GM10266 (cell line): ENCODE measurements at regions not wholly inside any gene's neighbourhood (a gene's known extent, or its start where the extent isn't known, plus 50 kb on each side); places are given as distances from the start of the nearest gene placed in this dataset.

Experiments
- DNase-seq: peaks from one replicate; pipeline ENCODE4 v3.0.0; 2012; ENCODE audit errors: extremely low spot score
- TF ChIP-seq, protein P1 (sequence below): IDR thresholded peaks from 2 replicates; pipeline ENCODE4 v1.5.1; 2012; ENCODE audit warnings: mild to moderate bottlenecking, low read depth; ENCODE audit not compliant: control insufficient read depth, insufficient read depth; ENCODE audit errors: missing control alignments

GRCh38 chr4:100823066-100823992, 305.5 kb upstream of the EMCN start:
- peak; percentile 27 for DNase-seq

GRCh38 chr4:100820249-100820648, 302.4 kb upstream of the EMCN start:
- TF ChIP-seq, protein P1, sequence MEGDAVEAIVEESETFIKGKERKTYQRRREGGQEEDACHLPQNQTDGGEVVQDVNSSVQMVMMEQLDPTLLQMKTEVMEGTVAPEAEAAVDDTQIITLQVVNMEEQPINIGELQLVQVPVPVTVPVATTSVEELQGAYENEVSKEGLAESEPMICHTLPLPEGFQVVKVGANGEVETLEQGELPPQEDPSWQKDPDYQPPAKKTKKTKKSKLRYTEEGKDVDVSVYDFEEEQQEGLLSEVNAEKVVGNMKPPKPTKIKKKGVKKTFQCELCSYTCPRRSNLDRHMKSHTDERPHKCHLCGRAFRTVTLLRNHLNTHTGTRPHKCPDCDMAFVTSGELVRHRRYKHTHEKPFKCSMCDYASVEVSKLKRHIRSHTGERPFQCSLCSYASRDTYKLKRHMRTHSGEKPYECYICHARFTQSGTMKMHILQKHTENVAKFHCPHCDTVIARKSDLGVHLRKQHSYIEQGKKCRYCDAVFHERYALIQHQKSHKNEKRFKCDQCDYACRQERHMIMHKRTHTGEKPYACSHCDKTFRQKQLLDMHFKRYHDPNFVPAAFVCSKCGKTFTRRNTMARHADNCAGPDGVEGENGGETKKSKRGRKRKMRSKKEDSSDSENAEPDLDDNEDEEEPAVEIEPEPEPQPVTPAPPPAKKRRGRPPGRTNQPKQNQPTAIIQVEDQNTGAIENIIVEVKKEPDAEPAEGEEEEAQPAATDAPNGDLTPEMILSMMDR = no peak
- DNase-seq = no peak

More at GRCh38 chr4:100823066-100823992, 305.5 kb upstream of the EMCN start:
- TF ChIP-seq, protein P1 = no peak

DNA sequence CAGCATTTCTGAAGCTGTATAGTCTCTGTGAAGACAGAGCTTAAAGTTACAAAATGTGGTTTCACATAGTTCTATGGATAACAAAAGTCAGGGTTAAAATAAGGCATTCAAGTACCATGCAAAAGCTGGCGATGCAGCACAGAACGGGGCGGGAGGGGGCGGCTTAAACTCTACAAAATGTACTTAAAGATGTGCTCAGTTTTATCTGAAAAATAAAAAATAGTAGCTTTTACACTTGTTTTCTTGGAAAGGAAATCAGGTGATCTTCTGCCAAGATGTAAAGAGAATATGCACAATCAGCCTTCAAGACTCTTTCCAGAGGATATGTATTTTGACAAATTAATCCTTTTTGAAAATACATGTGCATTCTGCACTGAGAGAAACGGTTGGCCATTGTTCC, 301.7 kb upstream of the EMCN start:
- TF ChIP-seq, protein P1 = no peak

DNA sequence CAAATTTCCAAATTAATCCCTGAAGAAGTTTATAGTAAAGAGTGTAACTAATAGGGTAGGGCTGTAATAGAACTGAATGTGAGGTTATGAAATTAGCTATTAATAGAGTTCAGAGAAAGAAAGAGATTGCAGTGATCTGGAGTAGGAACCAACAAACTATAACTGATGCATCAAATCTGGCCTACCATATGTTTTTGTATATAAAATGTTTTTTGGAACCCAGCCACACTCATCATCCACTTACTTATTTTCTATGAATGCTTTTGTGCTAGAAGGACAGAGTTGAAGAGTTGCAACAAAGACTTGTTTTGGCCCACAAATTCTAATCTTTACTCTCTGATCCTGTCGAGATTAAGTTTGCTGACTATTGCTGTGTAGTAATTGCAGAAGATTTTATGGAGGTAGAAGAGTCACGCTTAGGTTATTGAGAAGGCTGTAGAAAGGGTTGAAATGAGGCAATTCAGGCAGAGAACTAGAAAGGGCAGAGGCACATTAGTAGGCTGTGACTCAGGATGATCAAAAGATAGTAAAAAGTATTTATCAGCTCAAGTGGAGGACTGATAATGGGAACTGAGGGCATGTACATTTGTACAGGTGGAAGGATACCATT, 298.7 kb upstream of the EMCN start:
- DNase-seq = no peak
- TF ChIP-seq, protein P1 = no peak

More for the DNA sequence above, 301.7 kb upstream of the EMCN start:
- no peak for DNase-seq

- DNase-seq = no peak
- TF ChIP-seq, protein P1 = no peak
Observed at GRCh38 chr4:100811046-100811445, 293.2 kb upstream of the EMCN start.

DNA sequence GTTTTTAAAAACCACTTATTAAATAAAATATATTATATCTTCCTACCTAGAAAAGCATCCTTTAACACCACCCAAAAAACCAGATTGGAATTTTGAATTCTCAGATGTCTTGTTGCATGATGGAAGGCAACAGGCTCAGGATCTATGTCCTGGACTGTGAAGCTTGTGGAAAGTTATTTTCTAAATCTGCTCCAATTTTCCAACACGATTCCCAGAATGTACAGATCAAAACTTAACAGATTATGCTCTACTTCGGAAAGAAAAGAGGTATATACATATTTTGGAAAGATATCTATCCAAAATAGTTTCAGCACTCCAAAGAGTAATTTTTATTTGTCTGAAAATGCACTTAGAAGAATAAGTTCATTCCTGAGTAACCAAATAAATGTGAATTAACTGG, 291.7 kb upstream of the EMCN start:
- DNase-seq = no peak
- TF ChIP-seq, protein P1 = no peak

DNA sequence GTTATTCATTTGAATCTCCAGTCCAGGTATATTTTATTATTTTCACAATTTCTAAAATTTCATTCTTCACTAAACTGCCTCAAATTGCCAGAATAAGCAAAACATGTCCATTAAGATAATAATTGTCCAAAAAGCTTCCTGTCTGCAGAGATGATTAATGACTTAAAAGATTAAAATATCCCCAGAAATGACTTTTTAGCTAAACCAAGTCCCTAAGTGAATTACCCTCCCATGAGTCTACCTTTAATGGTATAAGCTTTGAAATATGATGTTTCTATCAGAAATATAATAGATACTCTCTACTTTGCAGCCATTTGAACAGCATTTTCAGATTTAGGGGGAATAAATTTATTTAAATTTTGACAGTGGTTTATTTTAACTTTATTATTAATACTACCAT, 289.2 kb upstream of the EMCN start:
- no peak for DNase-seq
- TF ChIP-seq, protein P1 = no peak
